ENCODE measurements at regions not wholly inside any gene's neighbourhood (a gene's known extent, or its start where the extent isn't known, plus 50 kb on each side); places are given as distances from the start of the nearest gene placed in this dataset.

- H3K27ac ChIP-seq, result no peak overlapping the region
- H3K36me3 ChIP-seq, result no peaks in the 10 kb centered on the region
- H3K9me3 ChIP-seq, result no peaks in the 10 kb centered on the region
- WGBS, result 90% methylated on average over 9 of the region's 9 CpGs
- TF ChIP-seq POLR2AphosphoS5 (IDR thresholded peaks at IDR 0.05) (no peak), POLR2A (IDR thresholded peaks at IDR 0.05) (no peak)
- TF ChIP-seq, protein P1, sequence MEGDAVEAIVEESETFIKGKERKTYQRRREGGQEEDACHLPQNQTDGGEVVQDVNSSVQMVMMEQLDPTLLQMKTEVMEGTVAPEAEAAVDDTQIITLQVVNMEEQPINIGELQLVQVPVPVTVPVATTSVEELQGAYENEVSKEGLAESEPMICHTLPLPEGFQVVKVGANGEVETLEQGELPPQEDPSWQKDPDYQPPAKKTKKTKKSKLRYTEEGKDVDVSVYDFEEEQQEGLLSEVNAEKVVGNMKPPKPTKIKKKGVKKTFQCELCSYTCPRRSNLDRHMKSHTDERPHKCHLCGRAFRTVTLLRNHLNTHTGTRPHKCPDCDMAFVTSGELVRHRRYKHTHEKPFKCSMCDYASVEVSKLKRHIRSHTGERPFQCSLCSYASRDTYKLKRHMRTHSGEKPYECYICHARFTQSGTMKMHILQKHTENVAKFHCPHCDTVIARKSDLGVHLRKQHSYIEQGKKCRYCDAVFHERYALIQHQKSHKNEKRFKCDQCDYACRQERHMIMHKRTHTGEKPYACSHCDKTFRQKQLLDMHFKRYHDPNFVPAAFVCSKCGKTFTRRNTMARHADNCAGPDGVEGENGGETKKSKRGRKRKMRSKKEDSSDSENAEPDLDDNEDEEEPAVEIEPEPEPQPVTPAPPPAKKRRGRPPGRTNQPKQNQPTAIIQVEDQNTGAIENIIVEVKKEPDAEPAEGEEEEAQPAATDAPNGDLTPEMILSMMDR (IDR thresholded peaks at IDR 0.05), result no peak
- H3K4me1 ChIP-seq (replicated peaks), result no peaks in the 10 kb centered on the region
- no peak overlapping the region for H3K4me3 ChIP-seq
- intact Hi-C loops (cut with DNase I), result no loop called here
- H3K27me3 ChIP-seq (replicated peaks; ENCODE audit: insufficient read depth), result no peaks in the 10 kb centered on the region
- no peak for DNase-seq (ENCODE audit: low spot score)
These were observed 64.4 kb upstream of the GRHL3 start for GRCh38 chr1:24254783-24255182.

DNA sequence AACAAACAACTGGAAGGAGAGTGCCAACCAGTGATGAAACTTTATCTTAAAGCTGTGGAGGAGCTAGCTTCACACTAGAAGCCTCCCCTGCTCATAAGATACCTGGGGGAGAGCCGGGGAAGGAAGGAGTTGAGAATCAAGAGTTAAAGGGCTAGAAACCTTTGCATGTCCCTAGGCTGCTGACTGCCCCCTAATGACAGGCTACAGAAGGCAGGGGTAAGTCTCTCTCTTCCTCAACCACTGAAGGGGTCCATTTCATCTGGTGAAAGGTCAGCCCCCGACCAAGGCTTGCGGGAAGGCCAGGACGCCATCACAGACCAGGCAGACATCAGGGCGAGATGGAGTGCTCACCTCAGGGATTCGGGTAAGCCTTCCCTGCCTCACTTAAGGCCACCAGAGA, 65.6 kb upstream of the GRHL3 start:
- intact Hi-C loops (cut with DNase I), result no loop called here
- H3K4me3 ChIP-seq, result no peak overlapping the region
- H3K4me1 ChIP-seq (replicated peaks), result no peaks in the 10 kb centered on the region
- TF ChIP-seq POLR2A (IDR thresholded peaks at IDR 0.05), result no peak
- no peak for TF ChIP-seq POLR2AphosphoS5 (IDR thresholded peaks at IDR 0.05)
- TF ChIP-seq, protein P1 (IDR thresholded peaks at IDR 0.05), result no peak
- no peaks in the 10 kb centered on the region for H3K27me3 ChIP-seq (replicated peaks; ENCODE audit: insufficient read depth)
- no peaks in the 10 kb centered on the region for H3K36me3 ChIP-seq
- WGBS, result 91% methylated on average over 6 of the region's 6 CpGs
- H3K27ac ChIP-seq, result no peak overlapping the region
- H3K9me3 ChIP-seq, result no peaks in the 10 kb centered on the region
- no peak for DNase-seq (ENCODE audit: low spot score)

DNA sequence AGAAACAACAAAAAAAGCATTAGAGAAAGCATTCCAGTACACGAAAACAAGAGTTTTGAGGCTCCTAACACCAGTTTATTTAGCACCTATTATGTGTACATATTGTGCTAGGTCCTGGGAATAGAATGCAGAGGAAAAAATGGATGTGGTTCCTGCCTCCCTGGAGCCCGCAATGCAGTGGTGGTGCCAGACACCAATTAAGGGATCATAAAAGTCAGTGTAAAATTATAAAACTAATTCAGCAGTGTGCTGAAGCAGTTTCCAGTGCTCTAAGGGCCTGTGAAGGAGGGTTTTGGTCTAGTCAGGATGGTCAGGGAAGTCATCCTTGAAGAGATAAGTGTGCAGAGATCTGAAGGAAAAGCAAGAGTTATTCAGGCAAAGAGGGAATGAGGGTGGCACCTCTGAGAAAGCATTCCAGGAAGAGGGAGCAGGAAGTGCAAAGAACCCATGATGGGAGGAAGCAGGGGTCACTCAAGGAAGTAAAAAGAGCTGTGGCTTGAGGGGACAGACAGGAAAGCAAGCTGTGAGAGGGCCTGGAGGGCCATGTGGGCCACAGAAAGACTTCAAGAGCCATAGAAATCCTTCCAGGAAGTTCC, 65.2 kb upstream of the IFNLR1 start:
- Histone ChIP-seq H3K4me1 (replicated peaks) (no peaks in the 10 kb centered on the region), H3K4me3 (no peak overlapping the region), H3K27me3 (replicated peaks; ENCODE audit: insufficient read depth) (no peaks in the 10 kb centered on the region), H3K9me3 (no peaks in the 10 kb centered on the region), H3K27ac (no peak overlapping the region), H3K36me3 (no peaks in the 10 kb centered on the region)
- no peak for TF ChIP-seq POLR2AphosphoS5 (IDR thresholded peaks at IDR 0.05)
- no peak for TF ChIP-seq POLR2A (IDR thresholded peaks at IDR 0.05)
- TF ChIP-seq, protein P1 (IDR thresholded peaks at IDR 0.05), result no peak
- intact Hi-C loops (cut with DNase I), result no loop called here
- no peak for DNase-seq (ENCODE audit: low spot score)
- 83% methylated on average over 2 of the region's 2 CpGs for WGBS

DNA sequence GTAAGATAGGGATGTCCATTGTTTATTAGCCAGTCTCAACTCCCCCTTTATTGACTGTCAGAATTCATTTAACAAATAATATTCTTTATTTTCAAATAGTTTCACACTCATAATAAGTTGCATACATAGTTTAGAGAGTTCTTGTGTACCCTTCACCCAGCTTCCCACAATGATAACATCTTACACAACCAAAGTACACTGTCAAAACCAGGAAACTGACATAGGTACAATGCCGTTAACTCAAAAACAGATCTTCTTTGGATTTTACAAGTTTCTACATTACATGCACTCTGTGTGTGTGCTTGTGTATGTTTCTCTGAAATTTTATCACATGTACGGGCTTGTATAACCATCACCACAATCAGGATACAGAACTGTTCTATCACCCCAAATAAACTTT, 64.4 kb upstream of the IFNLR1 start:
- no peak for DNase-seq (ENCODE audit: low spot score)
- no peak overlapping the region for H3K27ac ChIP-seq
- no peak overlapping the region for H3K4me3 ChIP-seq
- no peaks in the 10 kb centered on the region for H3K27me3 ChIP-seq (replicated peaks; ENCODE audit: insufficient read depth)
- H3K4me1 ChIP-seq (replicated peaks), result no peaks in the 10 kb centered on the region
- intact Hi-C loops (cut with DNase I), result no loop called here
- 66% methylated on average over 2 of the region's 2 CpGs for WGBS
- H3K36me3 ChIP-seq, result no peaks in the 10 kb centered on the region
- no peaks in the 10 kb centered on the region for H3K9me3 ChIP-seq
- TF ChIP-seq POLR2A (IDR thresholded peaks at IDR 0.05), result no peak
- TF ChIP-seq, protein P1 (IDR thresholded peaks at IDR 0.05), result no peak
- TF ChIP-seq POLR2AphosphoS5 (IDR thresholded peaks at IDR 0.05), result no peak

DNA sequence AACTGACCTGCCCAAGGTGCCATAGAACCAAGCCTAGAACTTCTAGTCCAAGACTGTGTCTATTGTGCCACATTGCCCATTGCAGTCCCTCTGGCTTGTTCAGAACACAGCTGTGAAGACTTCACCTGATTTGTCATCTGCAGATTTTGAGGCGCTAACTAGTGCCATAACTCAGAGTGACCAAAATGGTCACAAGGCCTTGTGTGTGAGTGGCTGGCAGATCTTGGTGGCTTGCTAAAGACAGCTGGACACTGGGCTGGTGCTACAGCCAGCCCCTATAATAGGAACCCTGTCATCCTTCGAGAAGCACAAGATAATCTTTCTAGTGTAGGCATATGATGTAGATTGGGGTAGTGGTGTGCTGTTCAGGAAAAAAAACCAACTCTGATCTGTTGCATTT, 63.7 kb upstream of the IFNLR1 start:
- TF ChIP-seq POLR2AphosphoS5 (IDR thresholded peaks at IDR 0.05) (no peak), POLR2A (IDR thresholded peaks at IDR 0.05) (no peak)
- TF ChIP-seq, protein P1 (IDR thresholded peaks at IDR 0.05), result no peak
- no peak overlapping the region for H3K4me3 ChIP-seq
- no peak overlapping the region for H3K27ac ChIP-seq
- 98% methylated on average over 2 of the region's 2 CpGs for WGBS
- no peaks in the 10 kb centered on the region for H3K36me3 ChIP-seq
- no peak for DNase-seq (ENCODE audit: low spot score)
- no peaks in the 10 kb centered on the region for H3K27me3 ChIP-seq (replicated peaks; ENCODE audit: insufficient read depth)
- no peaks in the 10 kb centered on the region for H3K9me3 ChIP-seq
- no peaks in the 10 kb centered on the region for H3K4me1 ChIP-seq (replicated peaks)
- intact Hi-C loops (cut with DNase I), result no loop called here
